GM19351 (cell line): ENCODE measurements at regions not wholly inside any gene's neighbourhood (a gene's known extent, or its start where the extent isn't known, plus 50 kb on each side); places are given as distances from the start of the nearest gene placed in this dataset.
A peak's percentile ranks its signal among the peaks of the same experiment; 100 is the strongest.
"Not testable (repeated sequence)": the region's sequence is repeated elsewhere in the genome, so short reads cannot be mapped to it uniquely, and the experiment has no call there.

ENCODE experiments used
- ATAC-seq: cut with Tn5 transposase; IDR thresholded peaks from one replicate; pipeline ENCODE4 v1.9.1; 2021; ENCODE audit warnings: mild to moderate bottlenecking, moderate library complexity; ENCODE audit not compliant: unreplicated experiment

DNA sequence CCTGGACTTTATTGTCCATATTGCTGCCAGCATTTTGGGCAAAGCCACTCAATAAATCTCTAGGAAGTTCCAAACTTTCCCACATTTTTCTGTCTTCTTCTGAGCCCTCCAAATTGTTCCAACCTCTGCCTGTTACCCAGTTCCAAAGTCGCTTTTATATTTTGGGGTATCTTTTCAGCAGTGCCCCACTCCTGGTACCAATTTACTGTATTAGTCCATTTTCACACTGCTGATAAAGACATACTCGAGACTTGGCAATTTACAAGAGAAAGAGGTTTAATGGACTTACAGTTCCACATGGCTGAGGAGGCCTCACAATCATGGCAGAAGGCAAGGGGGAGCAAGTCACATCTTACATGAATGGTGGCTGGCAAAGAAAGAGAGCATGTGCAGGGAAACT, 53.4 kb downstream of the AHSP start:
- not testable (repeated sequence) for ATAC-seq

DNA sequence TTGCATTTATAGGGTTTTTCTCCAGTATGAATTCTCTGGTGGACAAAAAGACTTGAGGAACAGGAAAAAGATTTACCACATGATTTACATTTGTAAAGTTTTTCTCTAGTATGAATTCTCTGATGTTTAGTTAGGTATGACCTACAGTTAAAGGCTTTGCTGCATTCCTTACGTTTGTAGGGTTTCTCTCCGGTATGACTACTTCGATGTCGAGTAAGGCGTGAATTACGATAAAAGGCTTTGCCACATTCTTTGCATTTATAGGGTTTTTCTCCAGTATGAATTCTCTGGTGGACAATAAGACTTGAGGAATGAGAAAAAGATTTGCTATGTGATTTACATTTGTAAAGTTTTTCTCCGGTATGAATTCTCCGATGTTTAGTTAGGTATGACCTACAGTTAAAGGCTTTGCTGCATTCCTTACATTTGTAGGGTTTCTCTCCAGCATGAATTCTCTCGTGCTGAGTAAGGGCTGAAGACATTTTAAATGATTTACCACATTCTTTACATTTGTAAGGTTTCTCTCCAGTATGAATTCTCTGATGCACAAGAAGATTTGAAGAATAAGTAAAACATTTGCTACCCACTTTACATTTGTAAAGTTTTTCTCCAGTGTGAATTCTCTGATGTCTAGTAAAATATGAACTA, 74.2 kb downstream of the AHSP start:
- ATAC-seq = not testable (repeated sequence)

DNA sequence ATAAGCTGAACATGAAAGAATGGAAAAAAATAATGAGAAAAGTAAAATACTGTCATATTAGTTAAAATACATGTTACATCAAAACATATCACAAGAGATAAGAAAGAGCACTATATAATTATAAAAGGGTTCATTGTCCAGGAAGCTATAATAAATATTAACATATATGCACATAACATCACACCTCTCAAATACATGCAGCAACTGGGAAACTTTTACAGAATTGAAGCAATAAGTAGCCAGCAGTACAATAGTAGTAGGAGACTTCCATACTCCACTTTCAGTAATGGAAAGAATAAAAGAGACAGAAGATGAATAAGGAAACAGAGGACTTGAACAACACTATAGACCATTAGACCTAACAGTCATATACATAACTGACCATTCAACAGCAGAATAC, 90.4 kb downstream of the AHSP start:
- ATAC-seq = no peak

DNA sequence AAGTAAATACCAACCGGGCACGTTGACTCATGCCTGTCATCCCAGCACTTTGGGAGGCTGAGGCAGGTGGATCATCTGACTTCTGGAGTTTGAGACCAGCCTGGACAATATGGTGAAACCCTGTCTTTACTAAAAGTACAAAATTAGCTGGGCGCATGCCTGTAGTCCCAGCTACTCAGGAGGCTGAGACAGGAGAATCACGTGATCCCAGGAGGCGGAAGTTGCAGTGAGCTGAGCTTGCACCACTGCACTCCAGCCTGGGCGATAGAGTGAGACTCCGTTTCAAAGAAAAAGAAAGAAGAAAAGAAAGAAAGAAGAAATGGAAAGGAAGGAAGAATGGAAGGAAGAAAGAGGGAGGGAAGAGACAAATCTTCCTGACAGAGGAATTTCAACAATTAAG, 108.7 kb downstream of the AHSP start:
- no peak for ATAC-seq

DNA sequence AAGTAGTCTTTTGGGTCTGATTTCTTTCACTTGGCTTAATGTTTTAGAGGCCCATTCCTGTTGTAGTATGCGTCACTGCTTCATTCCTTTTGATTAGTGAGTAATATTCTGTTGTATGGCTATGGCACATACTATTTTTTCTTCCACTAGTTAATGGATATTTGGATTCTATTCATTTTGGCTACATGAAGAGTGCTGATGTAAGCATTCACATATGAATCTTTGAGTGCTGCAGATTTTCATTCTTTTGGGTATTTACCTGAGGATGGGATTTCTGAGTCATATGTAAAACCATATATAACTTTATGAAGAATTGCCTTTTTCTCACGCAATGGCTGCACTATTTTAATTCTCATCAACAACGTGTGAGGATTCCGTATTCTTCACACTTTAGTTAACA, 113.6 kb downstream of the AHSP start:
- no peak for ATAC-seq

DNA sequence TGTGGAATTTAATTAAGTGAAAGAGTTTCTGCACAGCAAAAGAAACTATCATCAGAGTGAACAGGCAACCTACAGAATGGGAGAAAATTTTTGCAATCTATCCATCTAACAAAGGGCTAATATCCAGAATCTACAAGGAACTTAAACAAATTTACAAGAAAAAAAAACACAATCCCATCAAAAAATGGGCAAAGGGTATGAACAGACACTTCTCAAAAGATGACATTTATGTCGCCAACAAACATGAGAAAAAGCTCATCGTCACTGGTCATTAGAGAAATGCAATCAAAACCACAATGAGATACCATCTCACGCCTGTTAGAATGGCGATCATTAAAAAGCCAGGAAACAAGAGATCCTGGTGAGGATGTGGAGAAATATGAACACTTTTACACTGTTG, 128.0 kb downstream of the AHSP start:
- ATAC-seq = not testable (repeated sequence)

DNA sequence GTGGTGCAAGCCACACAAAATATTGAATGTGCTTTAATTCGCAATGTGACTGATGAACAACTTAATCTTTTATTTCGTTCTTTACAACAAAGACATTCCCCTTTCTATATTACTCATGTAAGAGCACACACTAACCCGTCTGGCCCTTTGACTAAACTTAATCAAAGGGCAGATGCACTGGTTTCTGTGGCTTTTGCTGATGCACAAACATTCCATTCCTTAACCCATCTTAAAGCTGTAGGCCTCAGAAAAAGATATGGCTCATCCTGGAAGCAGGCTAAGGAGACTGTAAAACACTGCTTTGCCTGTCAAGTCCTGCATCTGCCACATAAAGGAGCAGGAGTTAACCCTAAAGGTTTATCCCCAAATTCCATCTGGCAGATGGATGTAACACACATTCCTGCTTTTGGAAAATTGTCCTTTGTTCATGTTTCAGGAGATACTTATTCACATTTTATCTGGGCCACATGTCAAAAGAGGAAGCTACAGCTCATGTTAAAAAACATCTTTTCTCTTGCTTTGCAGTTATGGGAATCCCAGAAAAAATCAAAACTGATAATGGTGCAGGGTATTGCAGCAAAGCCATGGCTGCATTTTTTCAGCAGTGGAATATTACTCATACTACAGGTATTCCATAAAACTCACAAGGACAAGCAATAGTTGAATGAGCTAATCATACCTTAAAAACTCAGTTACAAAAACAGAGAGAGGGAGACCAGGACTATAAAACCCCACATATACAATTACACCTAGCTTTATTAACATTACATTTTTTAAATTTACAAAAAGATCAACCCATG, 137.2 kb downstream of the AHSP start:
- ATAC-seq = no peak

DNA sequence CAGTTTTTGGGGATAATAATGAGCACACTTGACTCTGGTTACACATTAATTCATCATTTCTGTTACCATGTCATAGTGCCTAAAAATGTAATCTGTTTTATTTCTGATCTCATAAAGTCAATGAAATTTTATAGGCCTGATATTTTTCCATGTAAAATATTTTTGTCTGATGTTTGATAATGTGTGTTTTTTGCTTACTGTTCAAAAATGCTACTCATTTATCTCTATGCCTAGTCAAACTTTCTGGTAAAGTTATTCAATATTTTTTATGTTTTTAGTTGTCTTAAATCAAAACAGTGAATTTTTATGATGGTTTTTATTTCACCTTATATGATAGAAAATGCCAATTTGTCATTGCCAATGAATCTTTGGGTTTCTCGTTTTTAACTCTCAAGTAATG, 147.0 kb downstream of the AHSP start:
- ATAC-seq = no peak

DNA sequence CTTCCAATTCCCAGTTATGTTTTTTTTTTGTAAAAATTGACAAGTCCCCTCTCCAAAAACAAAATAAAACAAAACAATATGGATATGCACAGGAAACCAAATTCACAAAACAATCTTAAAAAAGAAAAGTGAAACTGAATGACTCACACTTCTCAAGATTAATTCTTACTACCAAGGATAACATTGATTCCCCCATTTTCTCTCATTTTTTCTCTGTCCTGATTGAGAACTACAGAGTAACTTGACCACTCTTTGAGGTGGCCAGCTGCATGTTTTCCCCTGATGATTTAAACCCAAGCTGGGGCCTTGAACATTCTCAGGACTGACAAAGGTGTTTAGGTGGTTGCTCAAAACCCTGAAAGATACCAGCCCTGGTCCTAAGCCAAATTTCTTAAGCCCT, 149.0 kb downstream of the AHSP start:
- ATAC-seq = no peak

DNA sequence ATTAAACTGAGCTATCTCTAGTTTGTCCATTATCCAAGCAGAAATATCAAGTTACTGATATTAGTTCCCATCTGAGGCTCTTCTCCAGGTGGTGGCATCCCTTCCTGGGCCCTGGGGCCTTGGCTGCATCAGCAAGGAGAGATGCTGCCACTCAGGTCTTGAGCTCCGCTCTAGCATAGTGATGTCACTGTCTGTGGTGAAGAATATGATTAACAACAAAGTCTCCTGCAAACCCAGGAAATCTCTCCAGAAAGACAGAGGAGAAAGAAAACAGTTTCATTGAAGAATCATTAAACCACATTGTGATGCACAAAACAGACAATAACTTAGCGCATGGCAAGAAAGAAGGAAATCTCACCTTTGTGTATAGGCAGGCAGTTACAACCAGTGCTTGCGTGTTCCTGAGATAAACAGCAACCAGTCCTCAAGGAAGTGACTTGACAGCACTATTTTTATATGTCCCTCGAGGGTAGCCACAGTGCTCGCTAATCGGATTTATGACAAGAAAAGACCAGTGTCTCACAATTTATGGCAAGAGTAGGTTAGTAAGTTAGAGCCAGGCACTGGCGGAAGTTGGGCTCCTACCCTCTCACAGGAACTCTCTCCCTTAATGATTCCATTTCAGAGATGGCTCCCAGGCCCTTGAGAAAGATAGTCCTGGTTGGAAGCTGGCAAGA, 151.1 kb downstream of the AHSP start:
- ATAC-seq = no peak

DNA sequence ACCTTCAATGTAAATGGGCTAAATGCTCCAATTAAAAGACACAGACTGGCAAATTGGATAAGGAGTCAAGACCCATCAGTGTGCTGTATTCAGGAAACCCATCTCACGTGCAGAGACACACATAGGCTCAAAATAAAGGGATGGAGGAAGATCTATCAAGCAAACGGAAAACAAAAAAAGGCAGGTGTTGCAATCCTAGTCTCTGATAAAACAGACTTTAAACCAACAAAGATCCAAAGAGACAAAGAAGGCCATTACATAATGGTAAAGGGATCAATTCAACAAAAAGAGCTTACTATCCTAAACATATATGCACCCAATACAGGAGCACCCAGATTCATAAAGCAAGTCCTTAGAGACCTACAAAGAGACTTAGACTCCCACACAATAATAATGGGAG, 161.6 kb downstream of the AHSP start:
- ATAC-seq = not testable (repeated sequence)

DNA sequence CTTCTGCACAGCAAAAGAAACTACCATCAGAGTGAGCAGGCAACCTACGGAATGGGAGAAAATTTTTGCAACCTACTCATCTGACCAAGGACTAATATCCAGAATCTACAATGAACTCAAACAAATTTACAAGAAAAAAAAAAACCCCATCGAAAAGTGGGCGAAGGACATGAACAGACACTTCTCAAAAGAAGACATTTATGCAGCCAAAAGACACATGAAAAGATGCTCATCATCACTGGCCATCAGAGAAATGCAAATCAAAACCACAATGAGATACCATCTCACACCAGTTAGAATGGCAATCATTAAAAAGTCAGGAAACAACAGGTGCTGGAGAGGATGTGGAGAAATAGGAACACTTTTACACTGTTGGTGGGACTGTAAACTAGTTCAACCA, 164.6 kb downstream of the AHSP start:
- not testable (repeated sequence) for ATAC-seq

DNA sequence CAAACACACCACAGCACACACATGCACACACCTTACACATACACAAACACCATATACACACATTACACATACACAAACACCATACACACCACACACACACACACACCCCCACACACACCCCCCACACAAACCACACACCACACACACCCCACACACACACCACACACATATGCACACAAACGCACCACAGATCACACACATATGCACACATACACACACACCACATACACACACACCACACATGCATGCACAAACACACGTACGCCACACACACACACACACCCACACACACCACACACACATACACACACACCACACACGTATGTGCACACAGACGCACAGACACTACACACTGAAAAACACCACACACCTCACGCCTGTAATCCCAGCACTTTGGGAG, 166.0 kb downstream of the AHSP start:
- no peak for ATAC-seq

DNA sequence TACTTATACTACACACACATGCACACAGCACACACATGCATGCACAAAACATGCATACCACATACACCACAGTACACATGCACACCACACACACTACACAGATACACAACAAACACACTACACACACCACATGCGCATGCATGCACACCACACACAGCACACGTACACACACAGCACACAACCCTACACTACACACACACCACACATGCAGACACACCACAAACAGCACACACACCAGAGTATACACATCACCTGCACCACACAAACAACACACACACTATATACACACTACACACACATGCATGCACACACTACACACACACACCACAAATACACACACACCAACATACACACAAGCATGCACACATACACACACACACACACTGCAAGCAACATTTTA, 166.8 kb downstream of the AHSP start:
- no peak for ATAC-seq

DNA sequence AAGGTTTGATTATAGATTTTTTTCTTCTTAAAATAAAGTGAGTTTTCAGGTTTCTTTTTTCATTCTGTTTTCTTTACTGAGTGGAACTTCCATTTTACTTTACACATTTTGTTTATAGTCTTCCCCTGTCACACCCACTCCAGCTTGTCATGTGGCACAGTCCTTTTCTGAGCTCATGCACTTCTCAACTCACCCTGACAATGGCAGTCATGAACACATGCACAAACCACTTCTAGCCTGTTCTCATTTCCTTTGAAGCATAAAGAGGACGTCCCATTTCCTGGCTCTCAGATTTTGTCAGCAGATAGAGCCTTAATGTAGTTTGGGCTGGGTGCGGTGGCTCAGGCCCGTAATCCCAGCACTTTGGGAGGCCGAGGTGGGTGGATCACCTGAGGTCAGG, 168.0 kb downstream of the AHSP start:
- ATAC-seq = peak; percentile 47

DNA sequence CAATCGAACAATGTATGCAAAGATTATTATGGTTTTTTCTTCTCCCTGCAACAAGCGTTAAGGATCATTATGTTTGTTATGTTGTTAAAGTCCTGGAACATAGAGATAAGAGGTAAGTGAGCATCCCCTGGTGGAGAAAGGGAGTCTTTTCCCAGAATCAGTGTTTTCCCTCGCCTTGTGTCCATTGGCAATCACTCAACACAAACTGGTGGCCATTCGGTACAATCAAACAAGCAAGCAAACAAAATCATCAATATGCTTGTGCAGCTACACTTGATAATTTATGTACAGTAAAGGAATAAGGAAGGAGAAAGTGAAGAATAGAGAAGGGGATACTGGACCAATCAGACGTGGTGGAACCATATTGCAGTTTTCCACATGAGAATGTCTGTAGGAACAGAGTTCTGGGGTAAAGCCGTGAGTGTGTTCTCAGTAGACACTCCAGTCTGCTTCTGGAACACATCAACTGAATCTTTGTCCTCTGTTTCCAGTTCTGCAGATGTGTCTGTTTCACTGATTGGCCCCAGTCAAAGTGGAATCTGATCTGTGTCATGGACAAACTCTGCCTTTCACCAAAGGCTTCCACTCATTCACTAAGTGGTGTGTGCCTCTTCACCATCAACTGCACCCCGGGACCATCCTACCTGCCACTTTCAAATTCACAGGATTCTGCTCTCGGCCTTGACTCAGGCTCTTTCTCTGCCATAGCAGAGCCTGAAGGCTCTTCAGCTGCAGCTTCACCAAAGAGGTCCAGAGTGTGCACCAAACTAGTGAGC, 169.5 kb downstream of the AHSP start:
- no peak for ATAC-seq

DNA sequence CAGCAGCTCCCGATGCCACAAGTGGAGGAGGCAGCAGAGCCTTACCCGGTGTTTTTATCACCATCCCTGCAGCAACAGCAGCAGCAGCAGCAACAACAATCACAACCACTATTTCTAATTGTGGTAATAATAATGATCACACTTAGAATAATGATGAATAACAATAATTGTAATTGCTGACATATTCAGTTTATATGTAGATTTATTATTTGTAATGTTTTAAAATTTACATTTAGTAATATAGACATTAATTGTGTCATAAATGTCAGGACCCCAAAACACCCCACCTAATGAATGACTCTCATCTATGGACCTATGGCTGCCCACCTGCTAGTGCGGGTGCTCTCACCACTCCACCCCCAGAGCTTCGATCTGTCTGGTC, 170.0 kb downstream of the AHSP start:
- ATAC-seq = no peak

DNA sequence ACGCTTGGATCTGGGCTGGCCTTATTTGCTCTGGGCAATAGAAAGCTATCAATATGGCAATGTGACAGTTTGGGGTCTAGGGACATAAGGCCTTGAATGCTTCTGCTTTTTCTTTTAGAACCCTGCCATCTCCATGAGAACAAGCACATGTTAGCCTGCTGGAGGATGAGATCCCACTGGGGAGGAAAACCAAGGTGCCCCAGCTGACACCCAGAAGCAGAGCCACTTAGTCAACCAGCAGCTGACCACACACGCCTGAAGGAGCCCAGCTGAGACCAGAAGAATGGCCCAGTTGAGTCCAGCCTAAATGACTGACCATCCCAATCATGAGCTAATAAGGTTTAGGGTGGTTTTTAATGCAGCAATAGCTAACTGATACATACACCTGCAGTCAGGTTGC, 171.2 kb downstream of the AHSP start:
- no peak for ATAC-seq

DNA sequence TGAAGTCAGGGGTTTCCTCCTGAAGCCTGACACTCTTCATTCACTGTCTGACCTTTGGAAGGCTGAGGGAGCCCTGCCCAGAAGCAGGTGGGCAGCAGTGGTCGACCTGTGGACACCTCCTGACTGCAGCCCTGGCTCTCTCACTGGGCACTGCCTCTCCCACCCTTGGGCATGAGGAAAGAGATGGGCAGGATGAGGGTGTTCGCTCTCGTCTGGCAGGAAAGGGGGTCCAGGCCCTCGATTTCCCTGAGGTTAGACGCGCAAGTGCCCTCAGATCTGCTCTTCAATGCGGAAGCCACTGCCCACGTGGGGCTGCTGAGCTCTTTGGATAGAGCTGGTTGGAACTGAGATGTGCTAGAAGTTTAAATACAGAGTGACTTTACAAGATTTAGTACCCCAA, 171.9 kb downstream of the AHSP start:
- ATAC-seq = no peak

DNA sequence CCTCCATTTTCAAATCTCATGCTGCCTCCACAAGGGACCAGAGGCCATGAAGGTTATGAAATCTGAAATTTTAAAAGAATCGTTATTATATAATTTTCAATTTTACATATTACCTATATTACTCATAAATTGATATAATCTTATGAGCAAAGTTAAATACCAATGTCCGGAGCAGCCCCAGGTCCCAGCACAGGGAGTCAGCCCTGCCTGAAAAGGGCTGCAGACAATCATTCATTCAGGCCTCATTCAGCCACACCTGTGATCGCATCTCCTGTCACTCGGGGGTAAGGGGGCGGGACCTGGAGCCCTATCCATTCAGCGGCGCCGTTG, 172.5 kb downstream of the AHSP start:
- peak; percentile 94 for ATAC-seq

DNA sequence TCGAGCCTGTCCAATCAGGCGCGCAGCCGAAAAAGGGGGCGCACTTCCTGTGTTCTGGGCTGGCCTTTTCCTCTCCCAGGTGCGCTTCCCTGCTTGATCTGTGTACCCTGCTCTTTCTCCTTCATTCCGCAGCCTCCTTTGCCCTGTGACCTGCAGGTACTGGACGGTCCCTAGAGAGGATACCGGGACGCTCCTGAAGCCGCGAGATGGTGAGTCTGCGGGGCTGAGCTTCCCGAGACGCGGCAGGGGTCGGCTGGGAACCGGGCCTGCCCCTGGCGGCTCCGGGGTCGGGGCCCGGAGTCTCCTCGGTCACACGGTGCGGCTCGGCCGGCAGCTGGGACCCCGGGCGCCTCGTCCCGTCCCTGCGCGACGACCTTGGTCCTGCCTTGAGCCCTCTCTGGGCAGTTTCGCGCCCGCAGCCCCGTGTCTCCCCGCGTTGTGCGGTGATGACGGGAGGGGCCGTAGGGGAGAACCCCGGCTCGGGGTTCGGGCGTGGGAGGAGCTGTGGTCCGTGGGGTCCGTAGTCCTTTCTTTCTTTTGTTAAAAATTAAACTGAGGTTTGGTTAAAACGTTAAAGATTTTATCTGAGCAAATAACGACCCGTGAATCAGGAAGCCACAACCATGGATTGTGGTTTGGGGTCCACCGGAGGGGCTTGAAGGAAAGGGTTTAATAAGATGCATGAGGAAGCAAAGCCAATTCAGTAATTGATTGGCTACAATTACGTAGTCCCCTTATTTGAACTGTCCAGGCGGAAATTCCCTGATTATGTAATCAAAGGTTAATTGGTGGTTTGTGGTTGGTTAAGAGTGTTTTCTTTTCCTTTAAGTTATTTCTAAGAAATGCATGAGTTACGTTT, 172.8 kb upstream of the ZNF267 start:
- ATAC-seq = peak; percentile 40
